ENCODE measurements at regions not wholly inside any gene's neighbourhood (a gene's known extent, or its start where the extent isn't known, plus 50 kb on each side); places are given as distances from the start of the nearest gene placed in this dataset.

DNA sequence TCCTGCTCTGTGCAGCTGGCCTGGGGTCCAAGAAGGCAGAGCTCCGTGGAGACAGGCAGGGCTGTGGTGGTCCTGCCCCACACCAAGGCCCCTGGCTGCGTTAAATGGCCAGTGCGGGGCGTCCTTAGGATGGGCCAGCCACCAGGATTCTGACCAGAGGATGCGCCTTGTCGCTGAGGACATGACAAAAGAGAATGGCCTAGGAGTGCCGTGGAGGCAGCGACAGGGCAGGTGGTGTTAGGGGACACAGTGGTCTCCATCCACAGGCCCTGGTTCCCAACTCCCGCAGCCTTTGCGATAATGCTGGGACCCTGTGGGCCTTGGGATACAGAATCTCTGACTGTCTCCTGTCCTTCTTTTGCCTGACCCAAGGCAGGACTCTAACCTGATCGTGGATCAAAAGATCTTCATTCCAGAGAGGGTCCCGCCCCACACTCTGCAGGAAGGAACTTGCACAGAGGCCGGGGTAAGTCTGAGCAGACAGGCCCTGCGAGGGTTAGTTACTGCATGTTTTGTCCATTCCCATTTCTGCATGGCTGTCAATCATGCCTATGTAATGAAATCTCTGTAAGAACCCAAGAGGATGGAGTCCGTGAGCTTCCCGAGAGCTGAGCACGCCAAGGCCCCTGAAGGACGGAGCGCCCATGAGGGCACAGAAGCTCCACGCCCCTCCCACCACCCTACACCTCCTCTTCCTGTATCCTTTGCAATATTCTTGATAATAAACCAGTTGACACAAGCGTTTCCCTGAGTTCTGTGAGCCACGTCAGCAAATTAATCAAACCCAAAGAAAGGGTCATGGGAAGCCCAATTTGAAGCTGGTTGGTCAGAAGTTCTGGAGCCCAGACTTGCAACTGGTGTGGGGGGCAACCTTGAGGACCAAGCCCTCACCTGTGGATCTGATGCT, 251.5 kb upstream of the SALL3 start:
- DNase-seq (ENCODE audit: low read depth) = no peak

DNA sequence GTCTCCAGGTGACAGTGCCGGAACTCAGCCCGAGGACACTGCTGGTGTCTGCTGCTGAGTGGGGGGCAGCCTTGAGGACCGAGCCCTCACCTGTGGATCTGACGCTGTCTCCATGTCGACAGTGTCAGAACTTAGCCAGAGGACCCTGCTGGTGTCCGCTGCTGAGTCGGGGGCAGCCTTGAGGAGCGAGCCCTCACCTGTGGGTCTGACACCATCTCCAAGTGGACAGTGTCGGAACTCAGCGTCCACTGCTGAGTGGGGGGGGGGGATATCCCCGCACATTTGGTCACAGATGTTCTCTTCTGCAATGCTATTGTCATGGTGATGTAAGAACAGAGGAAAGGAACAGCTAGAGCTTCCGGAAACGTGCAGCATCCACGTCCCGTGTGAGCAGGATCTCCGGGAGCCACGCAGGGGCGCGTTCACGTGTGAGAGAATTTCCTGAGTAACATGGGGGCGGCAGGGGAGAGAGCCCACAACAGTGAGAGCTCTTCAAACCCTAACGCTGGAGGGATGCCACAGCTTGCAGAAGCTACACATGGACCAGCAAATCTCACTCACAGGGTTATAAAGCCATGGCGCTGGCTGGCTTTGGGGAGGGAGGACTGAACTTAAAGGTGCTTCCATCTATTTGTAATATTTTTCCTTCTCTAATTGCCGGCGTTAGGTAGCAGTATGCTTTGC, 250.7 kb upstream of the SALL3 start:
- DNase-seq (ENCODE audit: low read depth) = no peak

DNA sequence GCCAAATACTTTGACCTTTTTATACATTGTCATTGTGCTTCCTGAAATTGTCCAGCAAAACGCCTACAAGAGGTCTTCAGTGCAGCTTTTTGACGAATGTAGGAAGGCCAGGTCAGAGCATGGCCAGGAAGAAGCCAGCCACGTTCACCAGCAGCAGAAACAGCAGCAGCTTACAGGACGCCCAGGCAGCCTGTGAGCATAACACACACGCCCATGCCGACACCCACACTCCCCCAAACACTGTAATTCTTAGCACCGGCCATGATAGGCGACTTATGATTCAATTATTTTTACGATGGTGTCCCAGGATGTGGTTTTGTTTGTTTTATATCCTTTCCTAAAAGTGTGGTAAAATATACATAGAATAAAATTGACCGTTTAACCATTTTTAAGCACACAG, 249.1 kb upstream of the SALL3 start:
- DNase-seq (ENCODE audit: low read depth) = no peak

DNA sequence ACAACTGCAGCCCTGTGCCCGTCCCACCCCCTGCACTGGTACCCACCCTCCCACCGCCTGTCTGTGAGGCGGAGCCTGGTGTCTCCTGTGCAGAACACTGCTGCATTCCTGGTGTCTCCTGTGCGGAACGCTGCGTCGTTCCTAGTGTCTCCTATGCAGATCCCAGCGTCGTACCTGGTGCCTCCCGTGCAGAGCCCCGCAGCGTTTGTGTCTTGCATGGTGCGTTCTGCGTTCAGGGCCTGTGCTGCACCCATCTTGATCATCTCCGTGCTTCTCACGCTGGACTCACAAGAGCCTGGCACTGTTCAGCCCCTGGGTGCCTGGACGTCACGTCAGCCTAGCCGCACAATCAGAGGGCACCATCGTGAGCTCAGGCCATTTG, 248.6 kb upstream of the SALL3 start:
- DNase-seq (ENCODE audit: low read depth) = no peak

DNA sequence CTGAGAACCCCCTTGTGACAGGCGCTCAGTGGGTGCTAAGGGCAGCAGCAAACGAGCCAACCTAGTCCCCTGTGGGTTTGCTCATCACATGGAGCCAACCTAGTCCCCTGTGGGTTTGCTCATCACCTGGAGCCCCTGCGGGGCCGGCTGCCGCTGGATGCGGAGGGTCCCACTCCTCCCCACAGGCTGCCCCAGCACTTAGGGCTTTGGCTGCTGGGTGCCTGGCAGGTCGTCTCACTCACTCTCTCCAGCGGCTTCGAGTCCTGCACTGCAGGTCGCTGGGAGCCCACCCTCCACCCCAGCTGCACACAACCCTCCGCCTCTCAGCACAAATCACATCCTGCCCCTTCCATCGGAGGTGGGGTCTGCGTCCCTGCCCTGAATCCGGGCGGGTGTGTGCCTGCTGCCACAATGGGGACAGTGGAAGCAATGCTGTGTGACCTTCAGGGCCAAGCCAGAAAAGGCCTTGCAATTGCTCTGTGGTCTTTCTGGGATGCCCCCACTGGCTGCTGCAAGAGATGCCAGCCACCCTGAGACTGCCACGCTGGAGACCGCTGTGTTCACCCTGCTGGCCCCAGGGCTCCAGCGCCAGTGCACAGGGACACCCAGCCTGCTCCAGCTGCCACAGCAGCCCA, 248.1 kb upstream of the SALL3 start:
- no peak for DNase-seq (ENCODE audit: low read depth)

DNA sequence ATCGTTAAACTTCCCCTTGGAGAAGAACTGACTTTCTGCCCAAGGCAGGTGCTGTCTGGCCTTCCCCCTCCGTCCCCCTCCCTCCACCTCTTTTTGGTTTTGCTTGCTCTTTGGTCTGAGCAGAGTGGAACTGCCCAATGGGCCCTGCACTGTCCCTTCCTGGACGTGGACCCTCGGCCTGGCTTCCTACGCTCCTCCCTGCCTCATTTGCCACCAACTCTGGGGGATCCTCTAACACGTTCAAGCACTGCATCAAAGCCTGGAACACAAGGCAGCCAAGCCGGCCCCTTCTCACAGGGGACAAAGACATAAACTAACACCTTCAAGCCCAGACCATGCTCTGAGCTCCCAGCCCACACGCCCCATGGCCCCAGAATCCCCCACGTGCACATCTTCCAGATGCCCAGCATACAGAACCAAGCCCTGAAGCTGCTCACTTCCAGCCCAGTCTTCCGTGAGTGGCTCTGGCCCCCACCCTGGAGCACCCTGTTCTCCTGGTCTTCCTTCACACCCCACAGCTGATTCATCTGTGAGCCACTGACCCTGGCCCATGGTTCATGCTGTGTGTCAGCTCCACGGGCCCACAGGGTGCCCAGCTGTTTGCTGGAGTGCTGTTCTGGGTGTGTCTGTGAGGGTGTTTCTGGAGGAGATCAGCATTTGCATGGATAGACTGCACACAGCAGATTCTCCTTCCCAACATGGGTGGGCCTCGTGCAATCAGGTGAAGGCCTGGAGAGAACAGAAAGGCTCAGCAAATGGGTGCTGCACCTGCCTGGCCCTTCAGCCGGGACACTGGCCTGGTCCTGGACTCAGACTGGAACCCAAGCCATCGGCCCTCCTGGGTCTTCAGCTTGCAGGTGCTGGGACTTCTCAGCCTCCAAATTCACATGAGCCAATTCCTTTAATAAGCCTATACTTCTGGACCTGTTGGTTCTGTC, 247.1 kb upstream of the SALL3 start:
- DNase-seq (ENCODE audit: low read depth) = no peak

DNA sequence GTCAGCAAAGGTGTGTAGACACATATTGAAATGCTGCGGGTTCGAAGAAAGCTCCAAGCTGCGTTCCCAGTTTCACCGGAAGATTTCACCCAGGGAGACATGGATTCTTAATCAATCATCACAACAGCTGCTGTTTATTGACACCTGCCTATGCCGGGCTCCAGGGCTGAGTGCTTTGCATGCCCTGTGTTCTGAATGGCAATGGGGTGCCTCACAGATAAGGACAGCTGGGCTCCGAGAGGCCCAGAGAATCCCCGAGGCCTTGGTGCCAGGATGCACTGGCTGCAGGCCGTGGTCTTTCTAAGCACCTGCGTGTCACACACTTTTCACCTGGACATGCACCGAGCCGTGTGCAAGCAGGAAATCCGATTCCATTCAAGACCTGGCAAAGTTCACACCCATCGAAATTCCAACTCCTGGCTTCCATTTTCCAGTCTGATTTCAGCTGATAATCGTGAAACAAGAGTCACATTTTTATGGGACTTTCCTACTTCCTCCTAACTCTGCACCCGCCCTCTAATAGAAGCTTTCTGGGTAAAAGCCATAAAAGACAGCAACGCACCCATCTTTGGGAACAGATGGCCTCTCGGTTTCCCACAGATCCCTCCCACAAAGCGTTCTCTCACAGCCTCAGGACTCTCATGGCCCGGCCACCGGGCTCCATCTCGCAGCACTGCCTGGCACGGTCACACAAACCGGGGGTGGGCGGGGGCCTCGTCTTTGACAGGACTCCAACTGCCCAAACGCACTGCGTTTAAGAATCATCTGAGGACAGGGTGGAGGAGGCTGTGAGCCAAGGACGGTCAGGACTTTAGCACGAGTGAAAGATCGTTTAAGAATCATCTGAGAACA, 245.6 kb upstream of the SALL3 start:
- DNase-seq (ENCODE audit: low read depth) = no peak

DNA sequence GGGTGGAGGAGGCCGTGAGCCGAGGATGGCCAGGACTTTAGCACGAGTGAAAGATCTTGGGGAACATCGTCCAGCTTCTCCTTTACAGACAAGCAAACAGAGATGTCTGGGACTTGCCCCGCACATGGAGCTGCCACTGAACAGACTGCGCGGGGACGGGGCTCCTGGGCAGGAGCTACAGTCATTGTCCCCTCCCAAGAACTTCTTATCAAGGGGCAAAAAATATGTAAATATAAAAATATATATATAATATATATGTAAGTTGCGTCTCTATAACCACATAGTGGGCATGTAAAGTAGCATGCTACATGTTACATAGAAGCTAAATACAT, 245.0 kb upstream of the SALL3 start:
- no peak for DNase-seq (ENCODE audit: low read depth)

DNA sequence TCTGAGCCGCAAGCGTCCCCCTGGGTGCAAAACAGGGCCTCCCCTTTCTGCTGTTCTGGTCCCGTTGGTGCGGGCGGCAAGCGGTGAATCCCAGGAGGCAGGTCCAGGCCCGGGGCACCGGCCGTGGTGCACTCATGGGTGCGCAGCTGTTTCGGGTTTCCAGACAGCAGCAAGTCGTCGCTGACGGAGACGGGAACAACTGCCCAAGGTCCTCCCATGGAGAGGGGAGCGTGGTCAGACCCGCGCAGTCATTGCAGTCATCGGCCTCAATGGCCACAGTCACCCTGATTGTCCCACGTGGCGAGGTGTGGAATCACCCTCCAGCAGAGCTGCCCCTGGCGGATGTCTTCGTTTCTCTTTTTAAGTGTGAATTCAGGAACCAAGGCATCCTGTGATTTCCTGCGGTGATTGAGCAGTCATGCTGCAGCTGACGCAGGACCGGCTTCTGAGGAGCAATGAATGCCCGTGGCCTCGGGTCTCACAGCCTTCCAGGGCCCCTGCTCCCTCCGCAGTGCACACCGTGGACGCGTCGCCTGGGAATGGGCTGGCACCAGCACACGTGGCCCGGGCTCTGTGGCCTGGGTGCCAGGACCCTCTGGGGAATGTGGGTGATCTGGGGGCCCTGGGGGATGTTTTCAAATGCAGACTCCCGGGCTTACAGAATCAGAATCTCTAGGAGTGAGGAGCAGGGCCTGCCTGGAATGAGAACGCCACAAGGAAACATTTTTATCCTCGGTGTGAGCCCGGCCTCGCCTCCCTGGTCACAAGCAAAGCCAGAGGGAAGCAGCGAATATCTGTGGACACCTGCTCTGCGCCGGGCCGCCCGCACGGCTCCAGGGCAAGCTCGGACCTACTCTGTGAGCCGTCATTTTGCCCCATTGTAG, 244.2 kb upstream of the SALL3 start:
- no peak for DNase-seq (ENCODE audit: low read depth)

DNA sequence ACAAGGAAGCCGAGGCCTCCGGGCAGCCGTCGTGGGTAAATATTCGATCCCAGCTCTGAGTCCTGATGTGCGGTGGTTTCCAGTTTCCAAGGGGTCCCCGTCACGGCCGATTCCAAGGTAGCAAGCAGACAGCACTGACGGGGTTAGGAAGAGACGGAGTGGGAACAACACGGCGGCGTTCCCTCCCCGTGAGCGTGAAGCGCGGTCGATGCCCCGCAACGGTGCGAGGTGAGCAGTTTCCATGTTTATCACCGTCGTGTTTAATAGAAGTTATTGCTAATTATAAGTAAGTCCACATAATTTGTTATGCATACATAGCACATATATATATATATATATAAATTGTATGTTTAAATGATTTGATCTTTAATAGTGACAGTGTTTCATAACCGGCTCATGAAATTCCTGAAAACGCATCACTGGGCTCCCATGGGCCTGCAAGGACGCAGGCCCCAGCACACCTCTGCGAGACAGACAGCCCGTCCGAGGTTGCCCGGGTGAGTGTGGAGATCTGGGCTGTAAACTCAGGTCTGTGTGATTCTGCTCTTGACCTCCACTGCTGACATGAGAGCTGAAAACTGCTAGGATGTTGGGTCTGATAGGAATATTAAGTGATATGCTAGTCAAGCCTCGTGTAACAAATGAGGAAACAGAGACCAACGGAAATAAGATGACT, 243.5 kb upstream of the SALL3 start:
- no peak for DNase-seq (ENCODE audit: low read depth)

DNA sequence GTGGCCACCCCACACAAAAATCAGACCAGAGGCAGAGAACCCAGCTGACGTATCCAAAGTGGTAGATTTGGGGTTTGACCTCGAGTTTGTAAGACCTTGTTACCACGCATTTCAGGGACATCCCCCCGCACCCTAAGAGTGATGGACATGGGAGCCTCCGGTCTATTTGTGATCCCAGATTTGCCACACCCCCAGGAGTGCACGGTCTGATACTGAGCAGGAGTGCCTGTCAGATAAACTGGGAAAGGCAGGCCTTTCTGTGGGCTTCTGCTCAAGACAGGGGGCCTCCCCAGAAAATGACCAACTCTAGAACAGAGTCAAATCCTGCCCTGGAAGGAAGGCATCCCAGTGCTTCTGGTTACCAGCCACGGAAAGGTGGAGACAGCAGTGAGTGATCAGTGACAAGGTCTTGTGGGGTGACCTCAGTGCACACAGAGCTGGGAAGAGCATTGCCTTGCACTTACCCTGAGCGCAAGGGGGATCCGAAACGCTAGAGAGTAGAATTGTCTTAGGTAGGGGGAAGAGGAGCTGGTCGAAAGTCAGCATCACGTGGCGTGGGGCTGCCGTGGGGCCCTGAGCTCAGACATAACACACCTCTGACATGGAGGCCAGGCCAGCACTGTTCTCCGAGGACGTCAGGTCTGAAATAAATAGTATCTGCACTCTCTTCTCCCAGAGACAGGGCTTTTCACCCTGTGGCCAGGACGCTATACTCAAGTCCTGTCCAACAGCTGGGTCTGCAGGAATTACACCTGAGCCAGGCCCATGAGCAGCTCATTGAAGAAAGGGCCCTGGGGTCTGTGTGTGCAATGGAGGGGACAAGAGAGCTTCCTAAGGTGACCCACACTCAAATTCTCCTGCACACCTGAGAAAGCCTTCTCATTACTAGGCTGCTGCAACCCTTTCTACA, 242.4 kb upstream of the SALL3 start:
- no peak for DNase-seq (ENCODE audit: low read depth)

DNA sequence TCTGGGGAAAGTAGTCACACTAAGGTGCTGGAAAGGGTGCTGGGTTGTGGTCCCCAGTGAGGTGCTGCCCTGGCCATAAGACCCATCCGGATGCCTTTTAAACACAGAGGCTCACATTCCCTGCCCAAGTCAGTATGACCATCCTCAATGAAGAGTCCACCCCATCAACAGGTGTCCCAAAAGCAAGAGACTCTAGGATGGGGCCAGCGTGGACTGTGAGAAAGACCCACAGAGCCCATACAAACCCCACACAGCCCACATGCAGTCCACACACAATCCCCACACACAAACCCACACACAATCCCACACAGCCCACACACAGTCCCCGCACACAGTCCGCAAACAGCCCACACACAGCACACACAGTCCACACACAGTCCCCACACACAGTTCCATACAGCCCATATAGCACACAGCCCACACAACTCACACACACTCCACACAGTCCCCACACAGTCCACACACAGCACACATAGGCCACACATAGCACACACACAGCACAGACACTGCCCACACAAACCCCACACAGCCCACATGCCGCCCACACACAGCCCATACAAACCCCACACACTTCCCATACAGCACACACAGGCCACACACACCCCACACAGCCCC, 241.4 kb upstream of the SALL3 start:
- no peak for DNase-seq (ENCODE audit: low read depth)

DNA sequence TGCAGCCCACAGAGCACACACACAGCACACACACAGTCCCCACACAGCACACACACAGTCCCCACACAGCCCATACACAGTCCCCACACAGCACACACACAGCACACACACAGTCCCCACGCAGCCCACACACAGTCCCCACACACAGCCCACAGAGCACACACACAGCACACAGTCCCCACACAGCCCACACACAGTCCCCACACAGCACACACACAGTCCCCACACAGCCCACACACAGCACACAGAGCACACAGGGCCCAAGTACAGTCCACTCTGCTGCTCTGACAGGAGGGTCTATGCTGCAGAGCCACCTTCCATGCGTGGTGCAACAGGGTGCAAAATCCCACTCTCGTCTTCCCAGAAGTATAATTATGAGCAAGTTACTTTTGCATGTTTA, 240.5 kb upstream of the SALL3 start:
- no peak for DNase-seq (ENCODE audit: low read depth)

DNA sequence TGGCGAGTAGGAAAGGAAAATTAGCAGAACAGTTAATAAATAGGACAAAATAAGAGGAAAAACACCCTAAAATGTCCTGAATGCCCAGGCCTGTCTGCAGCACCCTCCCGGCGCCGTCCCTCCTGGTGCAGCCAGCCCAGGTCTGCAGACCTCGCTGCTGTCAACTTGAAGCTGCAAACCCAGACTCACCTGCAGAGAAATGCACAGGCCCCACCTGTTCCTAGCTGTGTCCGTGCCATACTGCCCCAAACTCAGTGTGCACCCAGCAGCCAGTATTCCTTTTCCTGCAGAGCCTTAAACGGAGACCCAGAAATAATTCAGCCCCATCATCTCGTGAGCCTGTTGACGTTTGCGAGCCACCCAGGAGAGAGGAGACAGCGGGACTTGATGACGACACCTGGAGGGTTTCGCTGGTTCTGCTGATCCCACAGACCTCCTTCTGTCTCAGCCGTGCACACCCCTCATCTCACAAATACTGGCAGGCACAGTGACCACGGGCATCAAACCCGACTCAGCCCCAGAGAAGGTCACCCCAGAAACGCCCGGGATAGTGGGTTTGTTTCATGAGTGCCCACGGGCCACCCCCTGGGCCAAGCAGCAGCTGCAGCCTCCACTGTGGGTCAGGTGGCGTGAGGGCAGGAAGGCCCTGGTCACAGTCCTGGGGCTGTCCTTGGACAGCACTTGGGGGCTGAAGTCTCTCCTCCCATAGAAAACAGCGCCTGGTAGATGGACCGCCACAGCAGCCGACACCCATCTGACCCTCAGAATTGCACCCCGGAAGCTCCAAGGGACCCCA, 239.5 kb upstream of the SALL3 start:
- no peak for DNase-seq (ENCODE audit: low read depth)

DNA sequence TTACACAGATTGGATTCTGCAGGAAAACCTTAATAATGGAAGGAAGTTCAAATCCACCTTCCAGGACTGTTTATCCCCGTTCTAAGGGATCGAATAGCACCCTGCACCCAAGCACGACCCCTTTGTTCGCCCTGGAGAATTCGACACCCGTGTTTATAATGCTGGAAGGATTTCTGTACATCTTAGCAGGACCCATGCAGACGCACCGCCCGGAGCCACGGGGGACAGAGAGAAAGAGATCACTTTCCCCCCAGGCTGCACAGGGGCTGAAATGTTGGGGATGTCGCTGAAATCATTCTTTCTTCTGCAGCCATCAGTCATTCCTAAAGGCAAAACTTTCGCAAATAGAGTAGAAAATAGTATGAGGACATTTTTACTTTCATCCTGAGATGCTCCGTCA, 238.7 kb upstream of the SALL3 start:
- DNase-seq (ENCODE audit: low read depth) = no peak

DNA sequence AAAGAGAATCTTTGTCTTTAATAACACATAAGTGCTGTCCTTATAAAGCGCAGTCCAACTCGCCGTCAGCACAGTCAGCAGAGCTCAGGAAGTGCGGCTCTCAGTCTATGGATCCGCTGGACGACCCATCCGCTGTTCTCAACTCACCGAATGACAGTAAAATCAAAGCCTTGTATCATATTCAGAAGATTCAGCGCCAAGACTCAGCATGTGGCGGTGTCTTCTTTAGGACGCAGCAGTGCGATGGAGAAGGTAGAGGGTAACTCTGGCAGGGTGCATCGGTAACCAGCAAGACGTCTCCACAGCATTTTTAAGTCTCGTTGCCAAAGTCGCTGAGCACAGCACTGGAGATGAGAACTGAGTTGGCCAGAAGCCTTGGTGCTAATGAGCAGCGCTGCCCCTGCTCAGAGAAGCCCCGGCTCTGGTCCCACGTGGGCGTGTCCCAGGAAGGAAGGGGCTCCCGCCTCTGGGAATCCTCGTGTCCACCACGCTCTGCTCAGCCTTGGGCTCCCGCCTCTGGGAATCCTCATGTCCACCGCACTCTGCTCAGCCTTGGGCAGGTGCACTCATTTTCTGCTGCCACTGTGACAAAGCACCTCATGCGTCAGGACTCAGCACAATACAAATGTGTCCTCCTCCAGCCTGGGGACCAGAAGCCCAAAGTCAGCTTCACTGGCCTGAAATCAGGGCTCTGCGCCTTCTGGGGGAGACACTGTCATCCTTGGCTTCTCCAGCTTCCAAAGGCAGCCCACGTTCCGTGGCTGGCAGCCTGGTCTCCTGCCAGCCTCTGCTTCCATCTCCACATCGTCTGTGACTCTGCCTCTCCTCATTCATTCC, 238.0 kb upstream of the SALL3 start:
- no peak for DNase-seq (ENCODE audit: low read depth)
